Islet precursor cell (in vitro differentiated cells): ENCODE measurements at regions not wholly inside any gene's neighbourhood (a gene's known extent, or its start where the extent isn't known, plus 50 kb on each side); places are given as distances from the start of the nearest gene placed in this dataset.

Experiments used
- DNase-seq: peaks from one replicate; pipeline ENCODE4 v3.0.0-alpha.2; 2018

- DNase-seq = no peak
Measured at GRCh38 chr22:46067159-46068111, 82.9 kb upstream of the PPARA start.

DNA sequence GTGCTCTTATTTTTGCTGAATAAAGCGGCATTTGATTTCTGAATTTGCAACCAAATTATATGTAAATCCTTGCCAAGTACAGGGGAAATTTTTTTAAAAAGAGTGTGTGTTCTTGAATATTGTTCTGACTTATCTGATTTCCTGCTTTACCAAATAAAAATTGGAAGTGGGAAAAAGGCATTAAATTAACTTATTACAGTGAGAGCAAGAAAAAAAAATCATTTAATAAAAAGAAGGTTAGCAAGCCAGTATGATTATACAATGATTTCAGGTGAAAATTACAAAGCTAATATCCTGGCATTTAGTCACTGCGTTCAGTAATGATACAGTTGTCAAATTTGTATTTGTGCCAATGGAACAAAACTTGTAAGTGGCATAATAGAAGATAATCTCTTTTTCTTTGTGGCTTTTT lies 82.1 kb upstream of the PPARA start:
- DNase-seq = no peak

DNA sequence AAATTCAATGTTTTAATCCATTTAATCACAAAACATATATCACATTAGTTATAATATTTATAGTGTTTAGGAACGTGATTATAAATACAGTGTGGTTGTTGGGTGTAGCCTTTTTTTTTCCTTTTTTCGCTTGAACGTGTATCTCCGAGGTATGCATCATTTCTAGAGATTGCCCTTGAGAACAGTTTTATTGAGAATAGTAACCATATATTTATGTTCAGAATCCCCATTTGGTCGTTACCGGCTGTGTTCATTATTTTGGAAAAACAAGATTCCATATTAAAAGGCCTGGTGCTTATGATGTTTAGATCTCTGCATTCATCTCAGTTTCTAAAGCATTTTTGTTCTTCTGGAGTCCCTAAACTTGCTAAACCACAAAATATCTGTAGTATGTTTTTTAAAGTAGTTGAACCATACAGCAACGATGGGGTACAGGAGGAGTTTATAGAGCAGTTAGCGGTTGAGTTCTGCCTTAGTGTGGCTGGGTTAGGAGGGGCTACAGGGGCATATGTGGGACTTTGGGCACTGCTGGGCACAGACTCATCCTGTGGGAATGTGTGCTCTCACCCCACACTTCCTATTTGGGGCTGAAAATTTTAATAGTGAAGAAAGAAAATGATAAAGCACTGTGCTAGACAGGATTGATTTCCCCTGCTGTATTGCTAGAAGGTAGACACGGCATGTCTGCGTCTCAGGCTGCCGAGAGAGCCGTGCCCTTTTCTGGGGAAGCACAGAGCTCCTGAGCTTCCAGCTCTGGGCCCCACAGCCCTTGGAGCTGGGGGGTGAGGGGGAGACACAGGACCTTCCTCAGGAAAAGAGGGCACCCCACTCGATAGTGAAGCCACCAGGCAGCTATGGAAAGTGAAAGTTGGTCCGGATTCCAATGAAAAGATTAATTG lies 81.5 kb upstream of the PPARA start:
- no peak for DNase-seq

DNA sequence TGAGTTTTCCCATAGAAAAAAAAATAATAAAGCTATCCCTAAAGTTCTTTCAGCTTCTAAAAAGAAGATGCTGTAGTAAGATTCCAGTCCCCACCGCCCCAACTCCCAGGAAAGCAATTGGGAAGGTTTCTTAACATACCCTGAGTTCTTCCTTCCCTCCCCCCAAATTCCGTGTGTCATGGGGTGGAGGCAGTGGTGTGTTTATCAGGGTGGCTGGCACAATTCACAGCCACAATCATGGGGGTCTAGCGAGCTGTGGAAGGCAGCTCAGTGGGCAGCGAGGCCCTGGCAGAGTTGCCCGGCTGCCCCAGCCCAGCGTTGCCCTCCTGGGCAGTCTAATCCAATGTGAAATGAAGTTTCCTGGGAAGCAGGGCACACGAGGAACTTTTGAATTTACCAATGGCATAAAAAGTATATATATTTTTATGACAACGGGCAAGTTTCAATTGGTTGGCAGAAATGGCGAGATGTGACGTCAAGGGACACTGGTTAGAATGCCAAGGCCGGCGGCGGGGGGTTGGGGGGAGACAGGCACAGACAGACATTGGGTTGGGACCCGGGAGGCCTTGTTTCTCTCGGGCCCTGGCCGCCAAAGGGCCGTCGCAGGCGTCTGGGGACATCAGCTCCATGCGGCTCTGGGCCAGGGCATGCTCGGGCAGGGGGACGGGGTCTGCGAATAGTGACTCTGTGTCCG lies 80.7 kb upstream of the PPARA start:
- DNase-seq = no peak

GRCh38 chr22:46070215-46070802 lies 80.0 kb upstream of the PPARA start:
- no peak for DNase-seq

GRCh38 chr22:46070803-46071450 lies 79.4 kb upstream of the PPARA start:
- no peak for DNase-seq

GRCh38 chr22:46071451-46072109 lies 78.7 kb upstream of the PPARA start:
- DNase-seq = no peak

- no peak for DNase-seq
Measured at GRCh38 chr22:46072110-46072881, 78.0 kb upstream of the PPARA start.

DNA sequence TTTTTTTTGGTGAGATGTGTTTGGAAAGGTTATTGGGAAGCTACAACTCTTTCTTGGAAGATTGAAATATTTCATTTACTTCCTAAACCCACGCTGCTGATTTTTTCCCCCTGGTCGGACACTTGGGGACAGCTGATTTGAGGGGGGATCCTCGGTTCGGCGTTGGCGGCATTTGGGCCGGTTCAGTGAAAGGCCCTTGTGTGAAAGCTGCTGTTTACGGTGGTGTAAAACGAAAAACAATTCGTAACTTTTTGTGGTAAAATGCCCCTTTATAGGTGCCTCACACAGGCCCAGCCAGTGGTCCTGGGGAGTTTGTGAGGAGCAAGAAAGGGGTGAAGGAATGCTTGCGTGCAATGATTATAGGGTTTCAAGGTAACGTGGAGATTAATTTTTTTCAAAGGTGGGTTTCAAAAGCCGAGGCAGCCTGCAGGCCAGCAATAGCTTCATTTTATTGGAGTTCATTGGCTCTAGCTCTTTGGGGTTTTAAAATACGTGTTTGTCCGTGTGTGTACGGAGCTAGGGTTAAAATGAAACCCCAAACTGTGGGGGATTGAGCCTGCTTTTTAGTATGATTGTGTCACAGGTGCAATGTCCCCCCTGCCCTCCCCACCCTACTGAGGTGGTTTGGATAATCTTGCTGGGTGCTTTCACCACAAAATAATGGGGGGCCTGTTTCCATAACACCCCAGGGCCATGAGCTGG lies 77.2 kb upstream of the PPARA start:
- no peak for DNase-seq

GRCh38 chr22:46073683-46074504 lies 76.4 kb upstream of the PPARA start:
- no peak for DNase-seq

DNA sequence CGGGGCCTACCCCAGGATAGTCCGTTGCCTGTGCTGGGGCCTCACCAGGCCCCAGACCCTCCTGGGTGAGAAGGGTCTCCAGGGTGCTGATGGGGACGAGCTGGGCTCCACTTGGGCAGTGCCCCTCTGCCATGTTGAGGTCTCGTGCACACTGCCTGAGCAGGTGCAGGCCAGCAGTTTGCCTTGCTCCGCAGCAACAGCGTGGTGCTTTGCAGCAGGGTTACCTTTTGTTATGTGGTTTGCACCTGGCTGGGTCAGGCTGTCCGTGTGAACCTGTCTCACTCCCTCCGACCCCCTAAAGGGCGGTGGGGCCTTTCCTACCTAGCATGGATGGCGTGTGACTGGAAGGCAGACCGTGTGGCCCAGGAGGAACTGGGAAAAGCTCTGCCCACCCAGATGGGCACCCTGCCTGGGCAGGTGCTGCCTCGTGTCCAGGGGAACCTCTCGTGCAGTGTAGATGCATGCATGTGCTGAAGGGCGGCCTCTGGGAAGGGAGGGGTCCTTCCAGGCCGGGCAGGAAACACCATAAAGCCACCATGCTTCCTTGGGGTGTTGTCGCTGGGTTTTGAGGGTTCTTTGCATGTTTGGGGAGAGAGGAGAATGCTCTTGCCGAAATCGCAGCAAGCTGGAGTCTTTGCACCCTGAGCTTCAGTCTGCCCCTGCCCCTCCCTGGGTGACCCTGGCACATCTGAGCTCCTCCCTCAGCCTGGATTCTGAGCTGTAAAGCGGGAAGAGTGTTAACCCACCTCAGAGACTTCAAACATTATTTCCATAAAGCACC lies 75.4 kb upstream of the PPARA start:
- DNase-seq = no peak

DNA sequence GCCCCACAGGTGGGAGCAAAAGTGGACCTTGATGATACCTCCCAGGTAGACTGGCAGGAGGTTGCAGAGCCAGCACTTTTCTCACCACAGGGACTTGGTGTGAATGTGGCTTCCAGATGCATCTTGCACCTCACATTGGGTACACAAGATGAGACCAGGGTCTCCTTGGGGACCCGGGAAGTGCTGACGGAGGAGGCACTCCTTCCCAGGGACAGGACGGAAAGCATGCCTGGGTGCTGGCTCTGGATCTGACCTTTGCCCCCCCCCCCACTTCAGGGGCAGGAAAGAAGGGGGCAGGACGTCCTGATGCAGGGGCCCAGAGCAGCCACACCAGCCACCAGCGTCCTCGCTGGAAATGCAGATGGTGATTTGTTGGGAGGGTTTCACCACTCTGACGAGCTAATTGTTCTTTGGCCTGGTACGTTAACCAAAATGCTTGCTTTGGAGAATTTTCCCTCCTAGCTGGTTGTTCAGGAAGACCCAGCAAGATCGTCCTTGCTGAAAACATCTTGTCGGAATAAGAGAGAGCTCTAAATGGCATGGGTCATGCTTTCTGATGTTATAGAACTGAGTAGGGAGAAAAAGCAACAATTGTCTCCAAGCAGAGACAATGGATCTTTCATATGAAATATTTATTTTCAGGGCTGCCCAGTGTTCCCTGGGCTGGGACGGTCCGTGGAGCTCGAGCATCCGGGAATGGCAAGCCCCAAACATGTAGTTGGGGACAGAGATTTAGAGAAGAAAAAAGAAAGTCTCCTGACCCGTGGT lies 74.4 kb upstream of the PPARA start:
- DNase-seq = no peak

GRCh38 chr22:46076651-46077339 lies 73.5 kb upstream of the PPARA start:
- no peak for DNase-seq

DNA sequence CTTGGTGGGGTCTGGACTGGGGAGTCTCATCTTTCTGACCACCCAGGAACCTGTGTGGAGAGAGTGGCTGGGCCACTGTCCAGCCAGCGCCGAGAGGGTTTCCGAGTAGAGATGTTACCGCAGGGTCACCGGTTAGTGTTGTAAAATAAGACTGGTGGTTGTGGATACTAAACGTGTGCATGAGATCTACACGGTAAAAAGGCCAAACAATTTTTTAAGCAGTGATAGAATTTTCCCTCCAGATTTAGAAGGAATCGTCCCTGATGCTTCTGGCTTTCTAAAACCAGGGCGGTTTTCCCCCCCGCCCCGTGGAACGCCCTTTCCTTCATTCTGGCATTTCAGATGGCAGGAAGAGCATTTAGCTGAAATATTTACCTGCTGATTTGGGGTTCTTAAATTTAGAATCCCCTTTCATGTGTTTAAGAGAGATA lies 72.6 kb upstream of the PPARA start:
- DNase-seq = no peak

DNA sequence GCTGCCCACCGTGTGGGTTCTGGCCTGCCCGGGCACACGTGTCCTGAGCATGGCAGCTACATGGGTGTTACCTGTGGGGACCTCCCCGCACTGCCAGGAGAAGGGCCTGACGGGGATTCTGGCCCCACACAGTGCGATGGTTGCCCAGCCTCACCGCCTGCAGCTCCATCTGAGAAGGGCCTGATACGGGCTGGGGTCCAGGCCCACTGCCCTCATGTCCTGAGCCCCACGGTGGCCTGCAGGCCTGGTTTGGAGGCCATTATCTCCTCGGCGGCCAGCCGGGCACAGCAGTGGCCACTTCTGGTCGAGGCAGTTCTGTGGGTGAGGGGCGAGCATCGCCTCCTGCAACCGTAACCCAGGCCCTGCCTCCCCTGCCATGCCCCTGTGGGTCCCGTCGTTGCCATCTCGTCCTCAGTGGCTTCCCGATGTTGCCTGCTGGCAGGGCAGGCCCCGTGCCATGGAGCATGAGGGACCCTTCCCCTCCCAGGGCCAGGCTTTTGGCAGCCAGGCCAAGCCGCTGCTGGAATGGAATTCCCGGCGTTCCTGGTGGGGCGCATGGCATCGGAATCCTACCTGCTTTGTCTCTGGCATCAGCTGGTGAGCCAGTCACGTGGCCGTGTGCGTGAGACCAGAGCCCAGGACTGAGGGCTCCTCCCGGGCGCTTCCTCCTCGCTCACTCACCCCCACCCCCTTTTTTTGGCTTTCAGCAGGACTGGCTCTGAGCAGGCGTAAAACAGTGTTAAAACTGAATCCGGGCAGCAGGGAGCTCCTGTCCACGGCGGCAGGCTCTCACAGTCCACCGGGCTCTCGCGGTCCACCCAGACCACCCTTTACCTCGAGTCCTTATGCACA lies 71.9 kb upstream of the PPARA start:
- DNase-seq = no peak
